Pancreas (tissue), 10 donors: ENCODE measurements at regions not wholly inside any gene's neighbourhood (a gene's known extent, or its start where the extent isn't known, plus 50 kb on each side); places are given as distances from the start of the nearest gene placed in this dataset.
A peak's percentile ranks its signal among the peaks of the same experiment; 100 is the strongest.

Experiments
- ATAC-seq, 4 donors: fragments of 200-7000 bp; cut with Tn5 transposase; one replicate each; pipeline versions ENCODE4 v1.8.0 to v1.9.1; 2020; ENCODE audit warnings: mild to moderate bottlenecking in 4 of 4, moderate library complexity in 4 of 4
- DNase-seq, 6 donors: peaks; one replicate each; pipeline ENCODE4 v3.0.0-alpha.2; 2020
- FAIRE-seq: peaks from 2 replicates; lab custom pipeline; 2012; peaks lifted over from hg19 to GRCh38; lab: Jason Lieb, UNC
- H3K27ac ChIP-seq, 4 donors: fragments of 200-600 bp; sonication (generic); 1 replicate in 3 of 4; 2 replicates in 1 of 4; pipeline versions ENCODE4 v1.5.0 to v1.8.0; 2020
- H3K27me3 ChIP-seq, 4 donors: fragments of 200-600 bp; one replicate each; pipeline ENCODE4 v1.8.0; 2021
- H3K36me3 ChIP-seq, 3 donors: fragments of 200-600 bp; sonication (generic) in 1 of 3; one replicate each; pipeline versions ENCODE4 v1.5.0 to v1.8.0; 2020 to 2021
- H3K4me1 ChIP-seq, 3 donors: fragments of 200-600 bp; one replicate each; pipeline ENCODE4 v1.8.0; 2021
- H3K4me3 ChIP-seq, 4 donors: fragments of 200-600 bp; sonication (generic) in 2 of 4; one replicate each; pipeline versions ENCODE4 v1.5.0 to v1.8.0; 2020 to 2021
- H3K9me3 ChIP-seq, 4 donors: fragments of 200-600 bp; one replicate each; pipeline ENCODE4 v1.8.0; 2021
- CTCF ChIP-seq, 4 donors: fragments of 200-600 bp; sonication (generic) in 3 of 4; IDR thresholded peaks; one replicate each; pipeline versions ENCODE4 v1.5.0 to v1.8.0; 2021; ENCODE audit warnings: antibody characterized with exemption in 4 of 4
- WGBS, 2 donors: extraction: QIAGEN DNeasy Blood & Tissue Kit; methylation state at CpG; one replicate each; pipeline ENCODE4 v1.1.7; 2013; 5-methylcytosine and 5-hydroxymethylcytosine counted together
- intact Hi-C, 3 donors: fragments of 100-400 bp; cut with DNase I; formaldehyde crosslinking; loops; one replicate each; pipeline versions ENCODE4 v1.11.1 to v1.14.2; 2022
- donor health status: healthy with polysubstance abuse.
- donor health status: DM: no; HTN: no; CAD: no; lungs with moderate emphysema.
- donor health status: DM: no; HTN: no; CAD: no.
- donor health status: control.
- donor health status: control.
- donor health status: Bipolar disorder and iron deficiency.
- donor health status: DM: yes; HTN: yes; CAD: no.
- donor health status: DM: no; HTN: no; CAD: no.
- donor health status: DM: no; HTN: no; CAD: no.
- donor health status: DM: yes; HTN: yes; CAD: no.

GRCh38 chr2:179341152-179341866, 76.7 kb upstream of the SESTD1 start:
- Histone ChIP-seq H3K36me3 (no peaks in the 10 kb centered on the region), H3K9me3 (no peaks in the 10 kb centered on the region), H3K27ac (no peak overlapping the region), H3K4me1 (peaks cover 0 to 4% (median 0%) of the 10 kb centered on the region in 3 donors), H3K4me3 (no peak overlapping the region), H3K27me3 (no peaks in the 10 kb centered on the region)
- DNase-seq = peak in 1 of 6 donors; percentile 12
- ATAC-seq = peak; percentile 55 to 77 (median 68)
- WGBS, 2 donors = 25 to 29% methylated on average over 3 of the region's 3 CpGs
- TF ChIP-seq CTCF (IDR thresholded peaks at IDR 0.05) = no peak
- intact Hi-C loops = loop anchor here in 1 of 3 donors (10.0 kb wide), 1 partner anchor 117 kb away; no protein-coding TSS in a partner anchor
- peak; percentile 23 for FAIRE-seq

GRCh38 chr2:179340678-179341077, 76.0 kb upstream of the SESTD1 start:
- Histone ChIP-seq H3K4me3 (no peak overlapping the region), H3K4me1 (peaks cover 0 to 4% (median 0%) of the 10 kb centered on the region in 3 donors), H3K9me3 (no peaks in the 10 kb centered on the region), H3K36me3 (no peaks in the 10 kb centered on the region), H3K27ac (no peak overlapping the region), H3K27me3 (no peaks in the 10 kb centered on the region)
- 39 to 41% methylated on average over 4 of the region's 4 CpGs for WGBS, 2 donors
- intact Hi-C loops = loop anchor here in 1 of 3 donors (10.0 kb wide), 1 partner anchor 116 kb away; no protein-coding TSS in a partner anchor
- TF ChIP-seq CTCF (IDR thresholded peaks at IDR 0.05) = no peak
- ATAC-seq (peak in 3 of 4 donors; percentile 62 to 73 (median 65)), FAIRE-seq (no peak), DNase-seq (peak in 1 of 6 donors; percentile 11)

GRCh38 chr2:179338681-179339080, 74.0 kb upstream of the SESTD1 start:
- intact Hi-C loops = no loop called here
- H3K4me1 ChIP-seq = peaks cover 0 to 4% (median 0%) of the 10 kb centered on the region in 3 donors
- ATAC-seq (peak in 3 of 4 donors; percentile 43 to 57 (median 51)), FAIRE-seq (no peak), DNase-seq (no peak)
- TF ChIP-seq CTCF (IDR thresholded peaks at IDR 0.05) = no peak
- no peaks in the 10 kb centered on the region for H3K9me3 ChIP-seq
- no peaks in the 10 kb centered on the region for H3K27me3 ChIP-seq
- H3K27ac ChIP-seq = no peak overlapping the region
- WGBS, 2 donors = 91 to 93% methylated on average over 3 of the region's 3 CpGs
- H3K4me3 ChIP-seq = no peak overlapping the region
- no peaks in the 10 kb centered on the region for H3K36me3 ChIP-seq

- FAIRE-seq = no peak
- intact Hi-C loops = no loop called here
- peaks cover 0 to 4% (median 0%) of the 10 kb centered on the region in 3 donors for H3K4me1 ChIP-seq
- H3K4me3 ChIP-seq = no peak overlapping the region
- DNase-seq = no peak
- TF ChIP-seq CTCF (IDR thresholded peaks at IDR 0.05) = no peak
- no peak overlapping the region for H3K27ac ChIP-seq
- H3K9me3 ChIP-seq = no peaks in the 10 kb centered on the region
- H3K27me3 ChIP-seq = no peaks in the 10 kb centered on the region
- ATAC-seq = no peak
- H3K36me3 ChIP-seq = no peaks in the 10 kb centered on the region
- 79% methylated on average over 4 of the region's 4 CpGs for WGBS, 2 donors
These were observed 72.3 kb upstream of the SESTD1 start for GRCh38 chr2:179336782-179337534.
